B cell (primary cell): ENCODE measurements at regions not wholly inside any gene's neighbourhood (a gene's known extent, or its start where the extent isn't known, plus 50 kb on each side); places are given as distances from the start of the nearest gene placed in this dataset.

ENCODE experiments used
- ATAC-seq: fragments of 200-7000 bp; cut with Tn5 transposase; one replicate; pipeline ENCODE4 v1.10.0; 2021; ENCODE audit warnings: low read depth, mild to moderate bottlenecking, moderate number of reproducible peaks, moderate library complexity
- CTCF ChIA-PET: fragments of 350-600 bp; sonication (Branson Sonifier 250); formaldehyde crosslinking; loops from one replicate; lab custom pipeline; 2021; ENCODE audit warnings: antibody characterized with exemption, inconsistent platforms; lab: Charles Lee
- POLR2A ChIA-PET: fragments of 350-600 bp; sonication (Branson Sonifier 250); formaldehyde crosslinking; loops from one replicate; lab custom pipeline; 2021; ENCODE audit warnings: antibody characterized with exemption; lab: Charles Lee
- DNase-seq: peaks from one replicate; pipeline ENCODE4 v3.0.0; 2013
- H2AFZ ChIP-seq: 2 replicates; pipeline ENCODE4 v1.6.1; 2012; ENCODE audit warnings: mild to moderate bottlenecking, low read depth, low read length; ENCODE audit not compliant: insufficient read depth, poor library complexity, severe bottlenecking
- H3K27ac ChIP-seq, 2 donors: 1 replicate in 1 of 2; 2 replicates in 1 of 2; pipeline ENCODE4 v1.5.1; 2012 to 2013; ENCODE audit warnings: low read length in 2 of 2, mild to moderate bottlenecking in 2 of 2, moderate library complexity in 1 of 2
- H3K27me3 ChIP-seq, 4 experiments: fragments of 200-600 bp in 1 of 4; sonication (generic) in 1 of 4; replicated peaks in 1 of 4; 1 replicate in 2 of 4; 2 replicates in 2 of 4; pipeline versions ENCODE4 v1.6.1 to v1.7.0; 2013 to 2016; ENCODE audit warnings: low read length in 3 of 4, mild to moderate bottlenecking in 2 of 4, mixed read lengths in 1 of 4, moderate library complexity in 1 of 4; ENCODE audit not compliant: insufficient read depth in 4 of 4, control insufficient read depth in 3 of 4; ENCODE audit errors: control extremely low read depth in 1 of 4
- H3K36me3 ChIP-seq, 2 experiments: replicated peaks in 1 of 2; 1 replicate in 1 of 2; 2 replicates in 1 of 2; pipeline versions ENCODE4 v1.6.1 to v1.7.1; 2013; ENCODE audit warnings: low read length in 1 of 2; ENCODE audit not compliant: insufficient read depth in 2 of 2, control insufficient read depth in 1 of 2; ENCODE audit errors: control extremely low read depth in 1 of 2, extremely low read depth in 1 of 2
- H3K4me1 ChIP-seq, 2 donors: fragments of 200-600 bp in 1 of 2; sonication (generic) in 1 of 2; 1 replicate in 1 of 2; 2 replicates in 1 of 2; pipeline versions ENCODE4 v1.5.1 to v1.6.1; 2013 to 2017; ENCODE audit warnings: low read length in 2 of 2; ENCODE audit not compliant: control insufficient read depth in 2 of 2, insufficient read depth in 2 of 2
- H3K4me2 ChIP-seq: replicated peaks from 2 replicates; pipeline ENCODE3; 2012; ENCODE audit warnings: mild to moderate bottlenecking, low read depth, low read length; ENCODE audit not compliant: poor library complexity, severe bottlenecking
- H3K4me3 ChIP-seq, 5 experiments: fragments of 200-600 bp in 1 of 5; sonication (generic) in 1 of 5; 1 replicate in 3 of 5; 2 replicates in 2 of 5; pipeline versions ENCODE4 v1.5.1 to v1.7.0; 2011 to 2016; ENCODE audit warnings: low read length in 4 of 5, mild to moderate bottlenecking in 4 of 5, low read depth in 2 of 5, control low read depth in 1 of 5, moderate library complexity in 1 of 5; ENCODE audit not compliant: insufficient read depth in 1 of 5; ENCODE audit errors: control extremely low read depth in 1 of 5, extremely low read depth in 1 of 5
- H3K79me2 ChIP-seq: fragments of 200-600 bp; sonication (generic); one replicate; pipeline ENCODE4 v1.6.0; 2016; ENCODE audit warnings: low read length; ENCODE audit not compliant: control insufficient read depth, insufficient read depth
- H3K9ac ChIP-seq: fragments of 200-600 bp; sonication (generic); 2 replicates; pipeline ENCODE4 v1.6.1; 2017; ENCODE audit warnings: mild to moderate bottlenecking, low read length, moderate library complexity
- H3K9me3 ChIP-seq, 3 donors: one replicate each; pipeline versions ENCODE4 v1.6.1 to v1.7.1; 2013; ENCODE audit warnings: low read length in 2 of 3; ENCODE audit not compliant: control insufficient read depth in 2 of 3, insufficient read depth in 1 of 3; ENCODE audit errors: control extremely low read depth in 1 of 3
- H4K20me1 ChIP-seq: 2 replicates; pipeline ENCODE4 v1.6.0; 2012; ENCODE audit warnings: mild to moderate bottlenecking, low read length; ENCODE audit not compliant: insufficient read depth, control insufficient read depth, poor library complexity, severe bottlenecking
- H3K27ac Mint-ChIP-seq: one replicate; pipeline ENCODE4 v1.8.0; 2021; ENCODE audit warnings: mixed read lengths
- H3K27me3 Mint-ChIP-seq: one replicate; pipeline ENCODE4 v1.8.0; 2021; ENCODE audit warnings: mixed read lengths
- H3K4me1 Mint-ChIP-seq: one replicate; pipeline ENCODE4 v1.8.0; 2021; ENCODE audit warnings: mixed read lengths
- H3K4me3 Mint-ChIP-seq: one replicate; pipeline ENCODE4 v1.8.0; 2021; ENCODE audit warnings: mixed read lengths
- H3K9me3 Mint-ChIP-seq: one replicate; pipeline ENCODE4 v1.8.0; 2022; ENCODE audit warnings: mixed read lengths; ENCODE audit not compliant: insufficient read depth
- EZH2 ChIP-seq: IDR thresholded peaks from 2 replicates; pipeline ENCODE4 v1.6.1; 2012; ENCODE audit warnings: borderline replicate concordance, low read depth, mild to moderate bottlenecking, moderate library complexity, low read length; ENCODE audit not compliant: insufficient read depth, poor library complexity, severe bottlenecking
- WGBS: methylation state at CpG from one replicate; pipeline ENCODE4 v1.1.5; 2013; ENCODE audit warnings: missing lambda C conversion rate; ENCODE audit not compliant: insufficient coverage; 5-methylcytosine and 5-hydroxymethylcytosine counted together
- intact Hi-C: fragments of 100-400 bp; cut with micrococcal nuclease; formaldehyde crosslinking; loops from one replicate; pipeline ENCODE4 v1.10.0; 2022
- TF ChIP-seq, protein P1 (sequence below): fragments of 200-600 bp; IDR thresholded peaks from one replicate; pipeline ENCODE4 v1.8.0; 2022; ENCODE audit warnings: antibody characterized with exemption, mild to moderate bottlenecking

DNA sequence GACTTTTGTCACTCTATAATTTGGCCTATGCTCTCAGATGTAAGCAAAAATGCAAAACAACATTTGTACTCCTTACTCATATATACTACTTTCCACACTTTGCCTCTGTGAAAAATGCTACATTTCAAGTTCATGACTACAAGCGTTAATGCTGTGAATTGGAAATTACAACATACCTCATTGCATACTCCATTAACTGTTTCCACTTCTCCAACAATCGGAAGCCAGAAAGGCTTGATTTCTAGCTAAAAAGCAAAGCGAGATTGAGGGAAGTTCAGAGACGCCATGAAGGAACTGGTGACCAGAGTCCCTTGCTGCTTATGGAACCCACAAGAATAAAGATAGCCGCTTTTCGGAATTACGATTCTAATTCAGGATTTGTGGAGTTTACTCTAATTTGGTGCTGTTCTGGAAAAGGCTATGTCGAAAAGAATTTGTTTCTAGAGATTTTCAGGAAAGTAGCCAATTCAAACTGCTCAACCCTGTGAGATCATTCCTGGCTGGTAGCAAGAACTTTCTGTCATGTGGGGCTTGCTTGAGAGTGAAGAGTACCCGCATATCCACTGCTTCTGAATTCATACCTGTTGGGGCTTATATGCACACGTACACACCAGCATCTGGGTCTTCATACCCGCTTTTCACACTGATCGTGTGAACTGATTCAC, 98.0 kb upstream of the CITED2 start:
- Histone ChIP-seq H2AFZ (no peak overlapping the region), H3K36me3 (no peaks in the 10 kb centered on the region), H3K27ac (no peak overlapping the region), H3K9ac (no peak overlapping the region), H3K4me2 (no peak overlapping the region), H4K20me1 (no peaks in the 10 kb centered on the region), H3K27me3 (no peaks in the 10 kb centered on the region), H3K4me3 (no peak overlapping the region), H3K79me2 (no peaks in the 10 kb centered on the region), H3K4me1 (no peaks in the 10 kb centered on the region), H3K9me3 (no peaks in the 10 kb centered on the region)
- ChIA-PET POLR2A (no interaction called here), CTCF (no interaction called here)
- intact Hi-C loops, result no loop called here
- WGBS, result 98% methylated on average over 11 of the region's 12 CpGs
- Mint-ChIP-seq H3K9me3 (no peaks in the 10 kb centered on the region), H3K27me3 (no peaks in the 10 kb centered on the region), H3K4me1 (no peaks in the 10 kb centered on the region), H3K4me3 (no peak overlapping the region), H3K27ac (no peak overlapping the region)
- no peak for TF ChIP-seq EZH2
- TF ChIP-seq, protein P1, sequence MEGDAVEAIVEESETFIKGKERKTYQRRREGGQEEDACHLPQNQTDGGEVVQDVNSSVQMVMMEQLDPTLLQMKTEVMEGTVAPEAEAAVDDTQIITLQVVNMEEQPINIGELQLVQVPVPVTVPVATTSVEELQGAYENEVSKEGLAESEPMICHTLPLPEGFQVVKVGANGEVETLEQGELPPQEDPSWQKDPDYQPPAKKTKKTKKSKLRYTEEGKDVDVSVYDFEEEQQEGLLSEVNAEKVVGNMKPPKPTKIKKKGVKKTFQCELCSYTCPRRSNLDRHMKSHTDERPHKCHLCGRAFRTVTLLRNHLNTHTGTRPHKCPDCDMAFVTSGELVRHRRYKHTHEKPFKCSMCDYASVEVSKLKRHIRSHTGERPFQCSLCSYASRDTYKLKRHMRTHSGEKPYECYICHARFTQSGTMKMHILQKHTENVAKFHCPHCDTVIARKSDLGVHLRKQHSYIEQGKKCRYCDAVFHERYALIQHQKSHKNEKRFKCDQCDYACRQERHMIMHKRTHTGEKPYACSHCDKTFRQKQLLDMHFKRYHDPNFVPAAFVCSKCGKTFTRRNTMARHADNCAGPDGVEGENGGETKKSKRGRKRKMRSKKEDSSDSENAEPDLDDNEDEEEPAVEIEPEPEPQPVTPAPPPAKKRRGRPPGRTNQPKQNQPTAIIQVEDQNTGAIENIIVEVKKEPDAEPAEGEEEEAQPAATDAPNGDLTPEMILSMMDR, result no peak
- DNase-seq (no peak), ATAC-seq (no peak)

DNA sequence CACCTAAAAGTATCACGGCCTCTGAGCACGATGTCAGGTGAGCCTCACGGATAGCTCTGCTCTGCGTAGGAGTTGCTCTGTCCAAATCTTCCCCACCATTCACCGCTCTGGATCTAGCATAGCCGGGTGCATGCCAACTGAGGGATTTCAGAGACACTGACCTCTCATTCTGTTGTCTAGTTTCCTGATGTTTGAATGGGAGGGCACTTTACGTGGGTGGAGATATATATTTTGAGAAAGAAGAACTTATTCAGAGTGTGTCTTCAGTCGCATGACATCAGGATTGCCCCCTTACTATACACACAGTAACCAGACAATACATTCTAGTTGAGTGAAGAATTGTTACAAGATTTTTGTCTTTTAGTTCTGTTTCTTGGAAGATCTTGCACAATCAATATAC, 96.5 kb upstream of the CITED2 start:
- intact Hi-C loops, result no loop called here
- H3K27me3 Mint-ChIP-seq, result no peaks in the 10 kb centered on the region
- CTCF ChIA-PET, result no interaction called here

More for the DNA sequence above, 96.5 kb upstream of the CITED2 start:
- Mint-ChIP-seq H3K27ac (no peak overlapping the region), H3K4me3 (no peak overlapping the region), H3K4me1 (no peaks in the 10 kb centered on the region), H3K9me3 (no peaks in the 10 kb centered on the region)
- Histone ChIP-seq H4K20me1 (no peaks in the 10 kb centered on the region), H3K4me2 (no peak overlapping the region), H3K36me3 (no peaks in the 10 kb centered on the region), H3K9ac (no peak overlapping the region), H3K27ac (no peak overlapping the region), H3K27me3 (no peaks in the 10 kb centered on the region), H3K4me1 (no peaks in the 10 kb centered on the region), H3K79me2 (no peaks in the 10 kb centered on the region), H3K4me3 (no peak overlapping the region), H3K9me3 (no peaks in the 10 kb centered on the region), H2AFZ (no peak overlapping the region)
- ATAC-seq (no peak), DNase-seq (no peak)
- WGBS, result 100% methylated on average over 3 of the region's 8 CpGs
- POLR2A ChIA-PET, result no interaction called here
- no peak for TF ChIP-seq EZH2
- TF ChIP-seq, protein P1, result no peak
